HUDEP-2 (cell line): ENCODE measurements at regions not wholly inside any gene's neighbourhood (a gene's known extent, or its start where the extent isn't known, plus 50 kb on each side); places are given as distances from the start of the nearest gene placed in this dataset.

Source experiments
- DNase-seq, 76 experiments: peaks; one replicate each; lab custom pipeline; 2025; ENCODE audit not compliant: unreplicated experiment in 76 of 76; lab: John Stamatoyannopoulos, UW

DNA sequence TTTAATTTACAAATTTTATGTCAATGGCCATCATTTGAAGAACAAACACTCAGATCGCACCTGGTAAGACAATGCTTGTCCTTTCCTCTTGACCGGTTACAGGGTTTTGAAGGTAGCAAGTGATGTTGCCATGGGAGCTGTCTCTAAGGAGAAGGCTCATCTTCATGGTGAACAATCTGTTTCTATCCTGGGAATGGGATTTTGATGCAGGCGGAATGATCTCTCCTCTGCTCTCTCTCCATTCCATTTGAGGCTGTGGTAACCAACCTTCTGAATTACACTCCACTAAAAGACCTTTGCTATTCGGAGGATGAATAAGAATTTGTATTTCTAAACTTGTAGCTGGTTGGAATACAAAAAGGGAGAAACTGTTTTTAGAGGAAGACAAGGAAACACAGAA lies 57.9 kb upstream of the SLC5A9 start:
- DNase-seq, result no peak

GRCh38 chr1:48160486-48161132 lies 61.9 kb upstream of the SLC5A9 start:
- DNase-seq, result no peak

- no peak for DNase-seq
Measured at GRCh38 chr1:48139275-48139674, 83.2 kb upstream of the SLC5A9 start.

DNA sequence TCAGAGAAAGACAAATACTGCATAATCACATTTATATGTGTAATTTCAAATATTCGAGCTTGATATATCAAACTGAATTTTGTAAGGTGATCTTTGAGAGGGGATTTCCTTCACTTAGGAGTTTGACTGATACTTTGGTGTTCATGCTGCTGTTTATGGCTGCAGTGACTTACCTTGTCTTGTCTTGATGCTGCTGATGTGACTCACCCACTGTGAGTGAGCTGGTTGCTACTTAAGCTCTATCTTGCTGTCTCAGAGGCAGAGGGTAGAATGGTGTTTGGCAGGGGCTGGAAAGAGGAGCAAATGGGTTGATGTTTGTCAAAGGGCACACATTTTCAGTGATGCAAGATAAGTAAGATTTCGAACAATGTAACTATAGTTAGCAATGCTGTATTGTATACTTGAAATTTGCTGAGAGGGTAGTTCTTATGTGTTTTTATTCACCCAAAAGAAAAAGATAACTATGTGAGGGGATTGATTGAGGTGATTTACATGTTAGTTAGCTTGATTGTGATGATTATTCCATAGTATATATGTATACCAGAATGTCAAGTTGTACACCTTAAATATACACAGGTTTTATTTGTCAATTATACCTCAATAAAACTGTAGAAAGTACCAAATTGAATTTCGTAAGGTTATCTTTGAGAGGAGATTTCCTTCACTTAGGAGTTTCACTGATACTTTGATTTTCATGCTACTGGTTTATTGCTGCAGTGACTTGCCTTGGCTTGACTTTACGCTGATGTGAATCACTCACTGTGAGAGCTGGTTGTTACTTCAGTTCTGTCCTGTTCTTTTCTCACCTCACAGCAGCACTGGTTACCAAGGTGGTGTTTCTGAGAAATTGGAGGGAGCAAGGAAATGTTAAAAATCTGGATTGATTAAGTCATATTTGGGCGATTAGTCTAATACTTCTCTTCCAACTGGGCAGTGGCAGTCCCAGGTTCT lies 94.5 kb upstream of the SLC5A9 start:
- DNase-seq, result no peak

GRCh38 chr1:48123647-48124046 lies 98.9 kb upstream of the SLC5A9 start:
- DNase-seq, result no peak

DNA sequence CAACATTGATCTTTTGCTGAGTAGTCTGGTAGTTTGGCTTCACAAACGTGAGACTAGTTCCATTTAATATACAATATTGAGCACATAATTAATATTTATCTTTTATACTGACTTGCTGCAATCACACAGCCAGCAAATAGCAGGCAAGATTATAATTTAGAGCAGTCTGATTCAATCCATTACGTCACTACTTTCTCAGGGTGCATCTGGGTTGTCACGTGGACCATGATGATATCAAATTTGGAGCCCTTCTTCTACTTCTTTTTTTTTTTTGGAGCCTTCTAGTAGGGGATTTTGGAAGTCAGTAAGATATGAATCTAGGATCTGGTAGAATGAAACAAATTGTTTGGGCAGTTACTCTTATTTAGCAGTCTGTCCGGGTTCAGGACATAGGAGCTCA lies 100.6 kb upstream of the SLC5A9 start:
- DNase-seq, result no peak

- DNase-seq, result no peak
Measured at GRCh38 chr1:48120621-48121020, 101.9 kb upstream of the SLC5A9 start.

- no peak for DNase-seq
Measured at GRCh38 chr1:48115835-48116234, 106.7 kb upstream of the SLC5A9 start.

- no peak for DNase-seq
Measured at GRCh38 chr1:48114596-48115382, 107.7 kb upstream of the SLC5A9 start.

DNA sequence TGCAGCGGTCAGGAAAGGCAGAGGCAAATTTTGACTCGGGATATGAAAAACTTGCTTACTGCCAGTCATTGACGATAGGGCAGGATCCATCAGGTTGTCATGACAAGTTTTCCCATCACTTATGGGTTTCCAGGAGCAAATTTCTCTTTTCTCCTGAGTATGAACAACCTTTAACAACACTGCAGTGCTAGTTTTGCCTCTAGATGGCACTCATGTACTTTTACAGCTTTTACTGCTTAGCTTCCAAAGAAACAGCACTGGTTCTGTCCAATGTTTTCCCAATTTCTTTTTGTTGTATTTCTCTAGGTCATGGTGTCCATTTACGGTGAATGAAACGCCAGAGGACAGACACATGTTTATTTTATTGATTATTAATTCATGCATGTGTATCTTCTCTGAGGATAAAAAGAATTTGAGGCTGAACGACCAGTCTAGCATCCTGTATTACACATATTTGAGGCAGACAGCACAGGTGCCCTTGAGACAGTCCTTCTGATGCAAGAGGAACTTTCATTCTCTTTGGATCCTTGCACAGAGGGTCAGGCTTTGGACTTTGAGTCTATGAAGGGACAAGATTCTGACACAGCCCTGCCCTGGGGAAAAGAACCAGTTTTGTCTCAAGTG lies 112.3 kb upstream of the TRABD2B start:
- DNase-seq, result peak in 19 of 76 experiments; percentile 0 to 43 (median 7)

DNA sequence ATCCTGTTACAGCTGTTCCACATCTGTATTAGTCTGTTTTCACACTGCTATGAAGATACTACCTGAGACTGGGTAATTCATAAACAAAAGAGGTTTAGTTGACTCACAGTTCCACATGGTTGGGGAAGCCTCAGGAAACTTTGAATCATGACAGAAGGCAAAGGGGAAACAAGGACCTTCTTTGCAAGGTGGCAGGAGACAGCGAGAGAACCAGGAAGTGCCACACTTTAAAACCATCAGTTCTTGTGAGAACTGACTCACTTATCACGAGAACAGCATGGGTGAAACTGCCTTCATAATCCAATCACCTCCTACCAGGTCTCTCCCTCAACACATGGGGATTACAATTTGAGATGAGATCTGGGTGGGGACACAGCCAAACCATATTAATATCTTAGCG lies 110.3 kb upstream of the TRABD2B start:
- peak in 2 of 76 experiments; percentile 2 to 25 for DNase-seq

GRCh38 chr1:48106049-48106448 lies 108.9 kb upstream of the TRABD2B start:
- no peak for DNase-seq

- DNase-seq, result peak in 1 of 76 experiments; percentile 6
Measured at GRCh38 chr1:48105165-48105564, 108.0 kb upstream of the TRABD2B start.

GRCh38 chr1:48103495-48103894 lies 106.3 kb upstream of the TRABD2B start:
- no peak for DNase-seq

DNA sequence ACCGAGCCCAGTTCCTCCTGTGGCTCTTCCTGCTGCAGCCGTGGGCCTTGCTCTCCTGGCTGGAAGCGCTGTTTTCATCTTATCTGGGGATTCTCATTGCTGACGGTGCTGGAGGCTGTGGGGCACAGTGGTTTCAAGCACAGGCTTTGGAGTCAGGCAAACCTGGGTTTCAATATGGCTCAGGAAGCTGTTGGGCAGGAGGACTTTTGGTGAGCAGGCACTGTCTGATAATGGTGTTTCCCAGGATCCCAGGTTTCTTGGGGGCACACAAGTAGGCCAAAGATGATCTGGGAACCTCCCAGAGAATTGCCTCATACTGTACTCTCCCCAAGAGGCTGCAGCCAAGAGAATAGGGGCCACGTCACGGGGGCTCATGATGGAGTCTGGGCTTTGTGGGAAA lies 105.6 kb upstream of the TRABD2B start:
- no peak for DNase-seq

DNA sequence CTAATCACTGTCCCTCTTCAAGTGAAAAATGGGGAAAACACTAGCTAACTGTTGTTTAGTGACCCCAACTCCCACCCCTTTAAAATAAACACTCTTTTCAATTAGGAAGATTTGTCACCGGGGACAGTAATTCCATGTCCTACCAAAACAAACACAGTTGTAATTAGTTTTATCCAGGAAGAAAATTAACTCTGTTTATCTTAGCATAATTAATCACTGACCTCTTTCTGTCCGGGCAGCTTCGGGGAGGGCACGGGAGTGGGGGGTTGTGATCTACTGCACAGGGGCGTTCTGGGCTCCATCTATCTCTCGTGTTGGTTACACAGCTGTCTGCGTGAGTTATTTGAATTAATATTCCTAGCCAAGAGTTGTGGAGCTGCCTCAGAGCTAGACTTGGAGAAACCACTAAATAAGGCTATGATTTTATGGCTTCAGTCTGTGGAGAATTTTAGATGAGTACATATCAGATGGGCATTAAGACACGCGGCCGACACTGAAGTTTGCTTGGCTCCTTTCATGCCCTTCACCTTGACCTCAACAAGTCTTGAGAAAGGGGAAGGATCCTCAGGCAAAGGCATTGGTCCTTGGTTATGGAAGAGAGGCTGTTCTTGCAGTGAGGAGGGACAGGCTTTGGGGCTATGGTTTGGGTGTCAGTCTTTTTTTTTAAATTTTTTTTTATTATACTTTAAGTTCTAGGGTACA lies 102.0 kb upstream of the TRABD2B start:
- DNase-seq, result no peak

DNA sequence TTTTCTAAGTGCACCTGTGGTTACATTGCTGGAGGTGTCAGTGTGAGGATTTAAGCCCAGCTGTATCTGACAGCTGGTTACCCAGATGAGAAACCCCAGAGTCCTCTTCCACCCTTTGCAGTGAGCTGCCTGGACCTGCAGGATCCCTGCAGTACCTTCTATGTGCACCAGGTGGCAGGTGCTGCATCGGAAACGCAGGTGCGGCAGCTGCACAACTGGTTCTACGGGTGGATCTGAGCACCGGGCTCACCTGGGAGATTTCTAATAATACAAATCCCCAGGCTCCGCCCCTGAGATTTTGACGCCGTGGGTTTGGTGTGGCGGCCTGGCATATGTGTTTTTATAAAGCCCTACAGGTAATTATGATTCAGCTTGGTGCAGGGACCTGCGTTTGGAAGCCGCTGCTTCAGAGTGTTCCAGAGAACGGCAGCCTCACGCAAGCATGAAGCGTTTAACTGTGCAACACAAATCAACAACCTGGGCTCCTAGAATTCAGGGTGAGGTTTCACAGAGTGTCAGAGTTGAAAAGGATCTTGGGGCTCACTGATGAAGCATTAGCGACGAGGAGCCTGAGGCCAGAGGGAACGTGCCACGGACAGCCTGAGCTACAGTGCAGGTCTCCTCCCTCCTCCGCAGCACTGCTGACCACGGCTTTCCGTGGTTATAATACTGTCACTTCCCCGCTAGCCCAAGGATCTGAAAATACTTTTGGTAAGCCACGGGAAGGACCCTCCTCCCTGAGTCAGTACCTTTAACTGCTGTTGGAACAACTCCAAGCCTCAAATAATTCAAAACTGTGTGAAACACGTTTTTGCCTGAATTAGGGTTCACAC lies 96.7 kb upstream of the TRABD2B start:
- peak in 52 of 76 experiments; percentile 1 to 79 (median 19) for DNase-seq

- no peak for DNase-seq
Measured at GRCh38 chr1:48093147-48093546, 96.0 kb upstream of the TRABD2B start.

DNA sequence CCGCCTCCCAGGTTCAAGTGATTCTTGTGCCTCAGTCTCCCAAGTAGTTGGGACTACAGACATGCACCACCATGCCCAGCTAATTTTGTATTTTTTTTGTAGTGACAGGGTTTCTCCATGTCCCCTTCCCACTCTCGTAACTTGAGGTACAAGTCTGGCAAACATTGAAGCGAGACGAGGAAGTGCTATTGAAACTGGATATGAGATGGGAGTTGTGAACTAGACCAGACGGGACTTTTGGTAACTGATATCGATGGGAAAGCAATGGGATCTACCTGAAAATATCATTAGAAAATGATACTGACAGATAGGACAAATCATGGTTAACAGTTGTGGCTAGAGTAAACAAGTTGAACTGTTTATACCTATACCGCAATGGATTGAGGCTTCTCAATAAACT lies 95.2 kb upstream of the TRABD2B start:
- DNase-seq, result no peak
